ENCODE measurements at regions not wholly inside any gene's neighbourhood (a gene's known extent, or its start where the extent isn't known, plus 50 kb on each side); places are given as distances from the start of the nearest gene placed in this dataset.

DNA sequence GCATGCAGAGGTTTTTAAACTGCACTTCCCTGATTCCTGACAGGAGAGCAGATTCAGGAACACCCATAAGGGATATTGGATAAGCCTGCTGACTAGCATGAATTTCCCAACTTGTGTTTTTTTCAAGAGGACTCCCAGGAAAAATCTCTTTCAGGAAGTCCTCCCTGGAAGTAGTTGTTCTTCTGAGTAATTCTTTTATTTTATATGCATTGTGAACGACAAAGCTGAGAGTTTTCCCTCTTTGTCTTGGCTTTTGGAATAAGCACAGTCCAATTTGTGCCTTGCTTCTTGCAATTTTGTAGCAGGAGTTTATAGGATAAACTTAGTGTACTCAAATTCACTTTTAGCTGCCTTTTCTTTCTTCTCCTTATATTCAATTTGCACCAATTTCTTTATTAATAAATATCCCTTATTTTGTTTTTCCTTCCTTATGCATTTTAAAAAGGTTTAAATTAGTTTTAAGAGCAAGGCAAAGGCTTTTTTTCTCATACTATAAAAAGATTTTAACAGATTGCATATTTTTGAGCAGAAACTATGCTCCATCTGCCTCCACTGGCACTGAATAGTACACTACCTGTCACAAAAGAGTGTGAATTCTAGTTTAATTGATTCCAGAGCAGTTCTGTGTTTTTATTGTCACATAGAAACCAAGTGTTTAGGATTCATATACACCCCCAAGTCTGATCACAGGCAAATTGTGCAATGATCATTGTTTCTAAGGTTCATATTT lies 543.3 kb upstream of the SPRY2 start:
- no peak for DNase-seq (ENCODE audit: low spot score)
- no peaks in the 10 kb centered on the region for H3K27me3 ChIP-seq (replicated peaks; ENCODE audit: insufficient read depth)
- no peaks in the 10 kb centered on the region for H3K9me3 ChIP-seq
- no peaks in the 10 kb centered on the region for H3K36me3 ChIP-seq
- no peak overlapping the region for H3K27ac ChIP-seq
- no peaks in the 10 kb centered on the region for H3K4me1 ChIP-seq (replicated peaks)
- WGBS: 32% methylated on average over 1 of the region's 1 CpG
- no peak overlapping the region for H3K4me3 ChIP-seq
- TF ChIP-seq POLR2AphosphoS5 (IDR thresholded peaks at IDR 0.05) (no peak), POLR2A (IDR thresholded peaks at IDR 0.05) (no peak)
- TF ChIP-seq, protein P1, sequence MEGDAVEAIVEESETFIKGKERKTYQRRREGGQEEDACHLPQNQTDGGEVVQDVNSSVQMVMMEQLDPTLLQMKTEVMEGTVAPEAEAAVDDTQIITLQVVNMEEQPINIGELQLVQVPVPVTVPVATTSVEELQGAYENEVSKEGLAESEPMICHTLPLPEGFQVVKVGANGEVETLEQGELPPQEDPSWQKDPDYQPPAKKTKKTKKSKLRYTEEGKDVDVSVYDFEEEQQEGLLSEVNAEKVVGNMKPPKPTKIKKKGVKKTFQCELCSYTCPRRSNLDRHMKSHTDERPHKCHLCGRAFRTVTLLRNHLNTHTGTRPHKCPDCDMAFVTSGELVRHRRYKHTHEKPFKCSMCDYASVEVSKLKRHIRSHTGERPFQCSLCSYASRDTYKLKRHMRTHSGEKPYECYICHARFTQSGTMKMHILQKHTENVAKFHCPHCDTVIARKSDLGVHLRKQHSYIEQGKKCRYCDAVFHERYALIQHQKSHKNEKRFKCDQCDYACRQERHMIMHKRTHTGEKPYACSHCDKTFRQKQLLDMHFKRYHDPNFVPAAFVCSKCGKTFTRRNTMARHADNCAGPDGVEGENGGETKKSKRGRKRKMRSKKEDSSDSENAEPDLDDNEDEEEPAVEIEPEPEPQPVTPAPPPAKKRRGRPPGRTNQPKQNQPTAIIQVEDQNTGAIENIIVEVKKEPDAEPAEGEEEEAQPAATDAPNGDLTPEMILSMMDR (IDR thresholded peaks at IDR 0.05): no peak
- intact Hi-C loops (cut with DNase I): no loop called here

DNA sequence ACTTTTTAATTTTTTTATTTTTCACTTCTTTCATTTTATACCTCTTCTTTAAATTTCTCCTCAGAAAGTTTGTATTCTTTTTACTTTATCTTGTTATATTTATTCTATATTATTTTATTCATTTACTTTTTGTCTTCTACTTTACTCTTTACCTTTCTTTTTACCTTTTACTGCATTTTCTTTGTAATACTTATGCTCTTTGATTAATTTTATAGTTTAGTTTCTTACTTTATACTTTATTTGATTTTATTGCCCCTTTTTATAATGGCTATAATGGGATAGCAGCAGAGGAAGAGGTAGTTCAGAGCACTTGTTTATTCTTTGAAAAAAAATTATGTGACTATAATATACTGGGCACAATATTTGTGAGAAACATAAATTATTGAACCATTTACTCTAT lies 542.6 kb upstream of the SPRY2 start:
- Histone ChIP-seq H3K4me3 (no peak overlapping the region), H3K27me3 (replicated peaks; ENCODE audit: insufficient read depth) (no peaks in the 10 kb centered on the region), H3K36me3 (no peaks in the 10 kb centered on the region), H3K9me3 (no peaks in the 10 kb centered on the region), H3K27ac (no peak overlapping the region), H3K4me1 (replicated peaks) (no peaks in the 10 kb centered on the region)
- intact Hi-C loops (cut with DNase I): no loop called here
- DNase-seq (ENCODE audit: low spot score): no peak
- TF ChIP-seq POLR2AphosphoS5 (IDR thresholded peaks at IDR 0.05) (no peak), POLR2A (IDR thresholded peaks at IDR 0.05) (no peak)
- TF ChIP-seq, protein P1 (IDR thresholded peaks at IDR 0.05): no peak

DNA sequence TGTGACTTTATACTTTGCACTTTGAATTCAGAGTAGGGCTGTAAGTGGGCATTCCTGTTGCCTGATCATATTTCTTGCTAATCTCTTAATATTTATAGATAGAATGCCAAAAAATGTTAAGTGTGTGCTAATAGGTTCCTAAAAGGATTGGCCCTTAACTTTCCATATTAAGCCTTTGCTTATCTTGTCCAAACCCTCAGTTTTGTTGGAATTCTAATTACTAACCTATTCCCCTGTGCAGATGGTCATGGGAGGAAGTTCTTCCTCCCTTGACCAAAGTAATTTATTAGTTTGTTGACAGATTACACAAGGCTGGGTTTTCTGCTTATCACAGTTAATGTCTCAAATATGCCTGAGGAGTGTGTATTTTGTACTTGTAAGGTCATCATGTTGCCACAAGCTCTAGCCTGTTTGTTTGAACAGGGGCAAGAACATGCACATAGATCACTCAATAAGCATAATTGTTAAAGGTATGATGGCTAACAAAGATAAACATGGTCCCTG lies 541.1 kb upstream of the SPRY2 start:
- Histone ChIP-seq H3K9me3 (no peaks in the 10 kb centered on the region), H3K36me3 (no peaks in the 10 kb centered on the region), H3K27me3 (replicated peaks; ENCODE audit: insufficient read depth) (no peaks in the 10 kb centered on the region), H3K27ac (no peak overlapping the region), H3K4me3 (no peak overlapping the region), H3K4me1 (replicated peaks) (no peaks in the 10 kb centered on the region)
- TF ChIP-seq POLR2A (IDR thresholded peaks at IDR 0.05): no peak
- TF ChIP-seq, protein P1 (IDR thresholded peaks at IDR 0.05): no peak
- no peak for TF ChIP-seq POLR2AphosphoS5 (IDR thresholded peaks at IDR 0.05)
- intact Hi-C loops (cut with DNase I): no loop called here
- no peak for DNase-seq (ENCODE audit: low spot score)

DNA sequence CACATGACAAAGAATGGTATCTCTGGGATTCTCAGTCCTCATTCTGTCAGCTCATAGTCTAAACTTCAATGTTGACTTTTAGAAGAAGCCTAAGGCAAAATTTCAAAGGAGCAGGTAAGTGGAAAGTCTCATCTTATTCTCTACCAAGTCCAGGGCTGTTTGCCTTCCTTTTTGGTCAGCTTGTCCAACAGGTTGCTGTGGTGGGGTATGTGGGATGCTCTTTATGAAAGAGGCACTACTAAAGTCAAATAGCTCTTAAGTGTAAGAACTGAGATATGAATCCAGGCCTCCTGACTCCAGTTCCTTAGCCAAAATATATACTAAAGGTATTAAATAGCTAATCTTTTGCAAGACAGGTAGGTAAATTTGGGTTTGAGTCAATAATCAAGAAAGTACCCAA lies 540.6 kb upstream of the SPRY2 start:
- H3K27me3 ChIP-seq (replicated peaks; ENCODE audit: insufficient read depth): no peaks in the 10 kb centered on the region
- DNase-seq (ENCODE audit: low spot score): no peak
- TF ChIP-seq POLR2A (IDR thresholded peaks at IDR 0.05) (no peak), POLR2AphosphoS5 (IDR thresholded peaks at IDR 0.05) (no peak)
- TF ChIP-seq, protein P1 (IDR thresholded peaks at IDR 0.05): no peak
- H3K9me3 ChIP-seq: no peaks in the 10 kb centered on the region
- H3K27ac ChIP-seq: no peak overlapping the region
- H3K36me3 ChIP-seq: no peaks in the 10 kb centered on the region
- no peaks in the 10 kb centered on the region for H3K4me1 ChIP-seq (replicated peaks)
- no peak overlapping the region for H3K4me3 ChIP-seq
- intact Hi-C loops (cut with DNase I): no loop called here

DNA sequence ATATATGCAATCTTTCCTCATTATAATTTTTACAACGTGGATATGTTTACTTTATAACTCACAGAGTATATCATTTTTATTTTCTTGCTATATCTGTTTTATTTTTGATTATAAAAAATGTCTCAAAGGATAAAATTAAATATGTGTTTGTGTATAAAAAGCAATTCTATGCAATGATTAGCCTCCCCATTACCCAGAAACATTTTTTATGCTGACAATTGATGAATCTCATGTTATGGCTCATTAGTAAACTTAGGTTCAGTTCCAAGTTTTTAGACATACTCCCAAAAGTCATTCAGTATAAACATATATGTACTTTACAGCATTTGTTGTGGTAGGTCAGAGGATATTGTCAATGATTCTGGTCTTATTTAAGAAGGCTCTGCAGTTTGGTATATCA lies 540.1 kb upstream of the SPRY2 start:
- H3K4me3 ChIP-seq: no peak overlapping the region
- intact Hi-C loops (cut with DNase I): no loop called here
- DNase-seq (ENCODE audit: low spot score): no peak
- no peak for TF ChIP-seq POLR2A (IDR thresholded peaks at IDR 0.05)
- TF ChIP-seq POLR2AphosphoS5 (IDR thresholded peaks at IDR 0.05): no peak
- TF ChIP-seq, protein P1 (IDR thresholded peaks at IDR 0.05): no peak
- no peaks in the 10 kb centered on the region for H3K4me1 ChIP-seq (replicated peaks)
- no peaks in the 10 kb centered on the region for H3K36me3 ChIP-seq
- no peak overlapping the region for H3K27ac ChIP-seq
- H3K27me3 ChIP-seq (replicated peaks; ENCODE audit: insufficient read depth): no peaks in the 10 kb centered on the region
- H3K9me3 ChIP-seq: no peaks in the 10 kb centered on the region
- 63% methylated on average over 1 of the region's 1 CpG for WGBS
